Ascending aorta (tissue), 2 donors: ENCODE measurements at regions not wholly inside any gene's neighbourhood (a gene's known extent, or its start where the extent isn't known, plus 50 kb on each side); places are given as distances from the start of the nearest gene placed in this dataset.

Experiments
- DNase-seq, 2 donors: peaks; one replicate each; pipeline ENCODE4 v3.0.0-alpha.2; 2019; ENCODE audit warnings: low spot score in 2 of 2
- H3K27ac ChIP-seq, 2 donors: fragments of 200-600 bp; sonication (generic); one replicate each; pipeline ENCODE4 v1.5.1; 2016 to 2017; ENCODE audit warnings: mild to moderate bottlenecking in 1 of 2
- H3K27me3 ChIP-seq: fragments of 200-600 bp; sonication (generic); one replicate; pipeline ENCODE4 v1.5.1; 2017
- H3K36me3 ChIP-seq, 2 donors: fragments of 200-600 bp; sonication (generic); one replicate each; pipeline ENCODE4 v1.5.1; 2016
- H3K4me1 ChIP-seq, 2 donors: fragments of 200-600 bp; sonication (generic); one replicate each; pipeline ENCODE4 v1.5.1; 2016 to 2017; ENCODE audit warnings: mild to moderate bottlenecking in 1 of 2
- H3K4me3 ChIP-seq, 2 donors: fragments of 200-600 bp; sonication (generic); one replicate each; pipeline ENCODE4 v1.5.1; 2016 to 2017; ENCODE audit warnings: mild to moderate bottlenecking in 1 of 2
- H3K9me3 ChIP-seq, 2 donors: fragments of 200-600 bp; sonication (generic); one replicate each; pipeline ENCODE4 v1.5.1; 2016
- CTCF ChIP-seq, 3 experiments: fragments of 200-600 bp in 2 of 3; fragments of 450-650 bp in 1 of 3; sonication (generic) in 2 of 3; IDR thresholded peaks; one replicate each; pipeline ENCODE4 v1.5.1; 2016 to 2019; ENCODE audit warnings: antibody characterized with exemption in 3 of 3, mild to moderate bottlenecking in 1 of 3, moderate library complexity in 1 of 3
- intact Hi-C: fragments of 100-400 bp; cut with DNase I; formaldehyde crosslinking; loops from one replicate; pipeline ENCODE4 v1.15.1; 2023

DNA sequence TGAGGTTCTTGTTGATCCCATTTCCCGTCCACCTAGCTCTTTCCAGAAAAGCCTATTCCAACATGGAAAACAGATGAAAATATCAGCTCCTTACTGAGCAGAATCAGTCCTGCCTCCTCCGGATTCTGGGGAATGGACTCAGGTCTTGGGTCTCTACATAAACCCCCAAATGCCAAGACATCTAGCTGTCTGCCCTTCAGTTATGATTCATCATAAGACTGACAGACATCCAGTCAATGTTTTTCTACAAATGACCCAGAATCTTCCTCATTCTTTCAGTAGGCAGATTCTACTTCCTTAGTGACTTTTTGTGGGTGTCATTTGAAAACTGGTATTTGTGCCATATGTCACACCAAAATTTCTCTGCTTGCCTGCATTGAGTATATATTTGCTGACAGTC, 103.0 kb upstream of the TGFBR2 start:
- TF ChIP-seq CTCF (IDR thresholded peaks at IDR 0.05): no peak
- intact Hi-C loops: no loop called here
- peaks cover 0 to 6% of the 10 kb centered on the region in 2 donors for H3K4me1 ChIP-seq

DNA sequence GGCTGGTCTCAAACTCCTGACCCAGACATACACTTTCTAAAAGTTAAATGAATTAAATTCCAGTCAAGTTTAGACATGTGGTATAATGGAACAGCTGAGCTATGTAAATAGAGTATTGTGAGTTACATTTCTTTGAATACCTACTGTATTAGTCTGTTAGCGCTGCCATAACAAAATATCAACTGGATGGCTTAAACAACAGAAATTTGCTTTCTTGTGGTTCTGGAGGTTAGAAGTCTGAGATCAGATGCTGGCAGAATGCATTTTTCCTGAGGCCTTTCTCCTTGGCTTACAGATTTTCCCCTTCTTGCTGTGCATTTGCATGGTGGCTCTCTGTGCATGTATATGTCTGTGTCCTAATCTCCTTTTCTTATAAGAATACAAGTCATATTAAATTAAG, 101.5 kb upstream of the TGFBR2 start:
- Histone ChIP-seq H3K27ac (no peak overlapping the region), H3K27me3 (no peaks in the 10 kb centered on the region), H3K4me3 (no peak overlapping the region), H3K9me3 (no peaks in the 10 kb centered on the region), H3K36me3 (no peaks in the 10 kb centered on the region), H3K4me1 (no peaks in the 10 kb centered on the region)
- no peak for DNase-seq
- TF ChIP-seq CTCF (IDR thresholded peaks at IDR 0.05): no peak
- intact Hi-C loops: no loop called here

More for the DNA sequence above, 103.0 kb upstream of the TGFBR2 start:
- DNase-seq: no peak
- H3K36me3 ChIP-seq: no peaks in the 10 kb centered on the region
- H3K27ac ChIP-seq: no peak overlapping the region
- no peak overlapping the region for H3K4me3 ChIP-seq
- H3K27me3 ChIP-seq: no peaks in the 10 kb centered on the region
- no peaks in the 10 kb centered on the region for H3K9me3 ChIP-seq

- DNase-seq: no peak
- intact Hi-C loops: no loop called here
- no peaks in the 10 kb centered on the region for H3K9me3 ChIP-seq
- no peak for TF ChIP-seq CTCF (IDR thresholded peaks at IDR 0.05)
- H3K27me3 ChIP-seq: no peaks in the 10 kb centered on the region
- no peak overlapping the region for H3K27ac ChIP-seq
- no peaks in the 10 kb centered on the region for H3K4me1 ChIP-seq
- H3K36me3 ChIP-seq: no peaks in the 10 kb centered on the region
- H3K4me3 ChIP-seq: no peak overlapping the region
These were observed 100.4 kb upstream of the TGFBR2 start for GRCh38 chr3:30505866-30506520.

DNA sequence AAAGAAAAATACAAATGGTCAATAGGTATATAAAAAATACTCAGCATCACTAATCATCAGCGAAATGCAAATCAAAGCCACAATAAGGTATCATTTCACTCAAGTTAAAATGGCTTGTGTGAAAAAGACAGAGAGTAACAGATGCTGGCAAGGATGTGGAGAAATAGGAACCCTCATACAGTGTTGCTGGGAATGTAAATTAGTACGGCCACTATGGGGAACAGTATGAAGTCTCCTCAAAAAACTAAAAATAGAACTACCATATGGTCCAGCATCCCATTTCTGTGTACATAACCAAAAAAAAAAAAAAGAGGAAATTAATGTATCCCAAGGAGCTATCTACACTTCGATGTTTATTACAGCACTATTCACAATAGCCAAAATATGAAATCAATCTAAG, 98.1 kb upstream of the TGFBR2 start:
- Histone ChIP-seq H3K4me1 (peaks cover 2 to 19% of the 10 kb centered on the region in 2 donors), H3K27me3 (no peaks in the 10 kb centered on the region), H3K27ac (no peak overlapping the region), H3K36me3 (no peaks in the 10 kb centered on the region), H3K9me3 (no peaks in the 10 kb centered on the region), H3K4me3 (no peak overlapping the region)
- DNase-seq: no peak
- no peak for TF ChIP-seq CTCF (IDR thresholded peaks at IDR 0.05)
- intact Hi-C loops: no loop called here

GRCh38 chr3:30510596-30510995, 95.8 kb upstream of the TGFBR2 start:
- Histone ChIP-seq H3K36me3 (no peaks in the 10 kb centered on the region), H3K9me3 (no peaks in the 10 kb centered on the region), H3K27ac (no peak overlapping the region), H3K27me3 (no peaks in the 10 kb centered on the region), H3K4me1 (peaks cover 2 to 21% of the 10 kb centered on the region in 2 donors), H3K4me3 (no peak overlapping the region)
- intact Hi-C loops: loop anchor here (10.0 kb wide), 1 partner anchor 396 kb away; no protein-coding TSS in a partner anchor
- no peak for TF ChIP-seq CTCF (IDR thresholded peaks at IDR 0.05)
- no peak for DNase-seq
